ENCODE measurements at regions not wholly inside any gene's neighbourhood (a gene's known extent, or its start where the extent isn't known, plus 50 kb on each side); places are given as distances from the start of the nearest gene placed in this dataset.

DNA sequence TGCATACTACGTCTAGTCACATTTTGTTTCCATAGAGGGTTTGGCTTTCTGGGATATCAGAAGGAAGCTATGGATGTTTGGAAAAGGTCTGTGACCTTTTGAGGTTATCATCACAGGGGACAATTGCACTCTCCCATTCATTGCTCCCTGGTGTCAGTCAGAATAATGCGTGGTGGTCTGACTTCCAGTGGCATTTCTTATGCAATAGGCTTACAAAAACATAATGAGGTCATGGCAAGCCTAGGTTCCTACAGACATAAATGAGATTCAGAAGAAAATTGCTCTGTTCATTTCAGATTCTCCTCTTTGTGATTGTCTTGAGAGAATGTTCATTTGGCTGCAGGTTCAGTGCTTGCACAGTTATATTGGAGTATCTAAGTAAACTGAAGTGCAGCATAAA, 54.6 kb downstream of the ARHGAP35 start:
- CTCF ChIA-PET (ENCODE audit: unreplicated experiment), result no interaction called here
- peaks cover 61% of the 10 kb centered on the region for H3K79me2 ChIP-seq (ENCODE audit: insufficient read depth, low read depth, low read length)
- DNase-seq (ENCODE audit: low spot score), result no peak
- H3K9me3 ChIP-seq (ENCODE audit: low read length), result no peaks in the 10 kb centered on the region
- H3K4me1 ChIP-seq (ENCODE audit: insufficient read depth, low read length, poor library complexity, severe bottlenecking), result peaks cover 23% of the 10 kb centered on the region
- peaks cover 32% of the 10 kb centered on the region for H3K36me3 ChIP-seq (ENCODE audit: insufficient read depth, low read length)
- no peak overlapping the region for H3K4me3 ChIP-seq (ENCODE audit: low read depth, low read length, poor library complexity, severe bottlenecking)
- no peaks in the 10 kb centered on the region for H3K9me2 ChIP-seq (ENCODE audit: insufficient read depth, low read length)
- peaks cover 11% of the 10 kb centered on the region; the same call in 1 of the 2 replicates for H4K20me1 ChIP-seq (ENCODE audit: insufficient read depth, low read length)
- no peak overlapping the region for H3K4me2 ChIP-seq (ENCODE audit: low read length)
- POLR2A ChIA-PET, result interaction anchor here (0.6 kb wide), 1 partner anchor 1287 kb away, joined by 3 read pairs; no protein-coding TSS in a partner anchor
- intact Hi-C loops (cut with micrococcal nuclease; ENCODE audit: unreplicated experiment), result no loop called here
- BruUV-seq (replicated peaks), result no TSS peak
- no peak overlapping the region for H2AFZ ChIP-seq (ENCODE audit: low read length)
- no peak overlapping the region for H3K27ac ChIP-seq (ENCODE audit: low read depth, low read length, poor library complexity, severe bottlenecking)
- TF ChIP-seq EZH2phosphoT487 (IDR thresholded peaks at IDR 0.05; ENCODE audit: borderline replicate concordance, low read depth, low read length), result no peak
- TF ChIP-seq CTCF (conservative IDR thresholded peaks at IDR 0.05; ENCODE audit: low read length), result no peak

- Histone ChIP-seq H4K20me1 (ENCODE audit: insufficient read depth, low read length) (peaks cover 11% of the 10 kb centered on the region; the same call in 1 of the 2 replicates), H3K4me2 (ENCODE audit: low read length) (no peak overlapping the region), H3K9me2 (ENCODE audit: insufficient read depth, low read length) (no peaks in the 10 kb centered on the region), H3K4me1 (ENCODE audit: insufficient read depth, low read length, poor library complexity, severe bottlenecking) (peaks cover 23% of the 10 kb centered on the region), H3K9me3 (ENCODE audit: low read length) (no peaks in the 10 kb centered on the region), H3K4me3 (ENCODE audit: low read depth, low read length, poor library complexity, severe bottlenecking) (no peak overlapping the region), H3K27ac (ENCODE audit: low read depth, low read length, poor library complexity, severe bottlenecking) (no peak overlapping the region), H3K79me2 (ENCODE audit: insufficient read depth, low read depth, low read length) (peaks cover 48% of the 10 kb centered on the region), H3K36me3 (ENCODE audit: insufficient read depth, low read length) (peaks cover 37% of the 10 kb centered on the region), H2AFZ (ENCODE audit: low read length) (no peak overlapping the region)
- TF ChIP-seq EZH2phosphoT487 (IDR thresholded peaks at IDR 0.05; ENCODE audit: borderline replicate concordance, low read depth, low read length), result no peak
- DNase-seq (ENCODE audit: low spot score), result no peak
- CTCF ChIA-PET (ENCODE audit: unreplicated experiment), result no interaction called here
- POLR2A ChIA-PET, result no interaction called here
- BruUV-seq (replicated peaks), result no TSS peak
- intact Hi-C loops (cut with micrococcal nuclease; ENCODE audit: unreplicated experiment), result no loop called here
Measured at GRCh38 chr19:46917002-46917401, 56.2 kb downstream of the ARHGAP35 start.

- H3K4me2 ChIP-seq (ENCODE audit: low read length), result no peak overlapping the region
- H3K36me3 ChIP-seq (ENCODE audit: insufficient read depth, low read length), result peaks cover 51% of the 10 kb centered on the region
- intact Hi-C loops (cut with micrococcal nuclease; ENCODE audit: unreplicated experiment), result no loop called here
- no peak overlapping the region for H3K27ac ChIP-seq (ENCODE audit: low read depth, low read length, poor library complexity, severe bottlenecking)
- DNase-seq (ENCODE audit: low spot score), result no peak
- CTCF ChIA-PET (ENCODE audit: unreplicated experiment), result no interaction called here
- TF ChIP-seq EZH2phosphoT487 (IDR thresholded peaks at IDR 0.05; ENCODE audit: borderline replicate concordance, low read depth, low read length), result no peak
- TF ChIP-seq CTCF (conservative IDR thresholded peaks at IDR 0.05; ENCODE audit: low read length), result no peak
- peaks cover 40% of the 10 kb centered on the region; the same call in 1 of the 2 replicates for H3K79me2 ChIP-seq (ENCODE audit: insufficient read depth, low read depth, low read length)
- no peak overlapping the region for H3K4me3 ChIP-seq (ENCODE audit: low read depth, low read length, poor library complexity, severe bottlenecking)
- POLR2A ChIA-PET, result interaction anchor here (0.6 to 1.3 kb wide), 3 partner anchors 23 to 115 kb away, joined by 3 to 4 read pairs (median 3); no protein-coding TSS in a partner anchor
- H2AFZ ChIP-seq (ENCODE audit: low read length), result no peak overlapping the region
- peaks cover 11% of the 10 kb centered on the region for H3K4me1 ChIP-seq (ENCODE audit: insufficient read depth, low read length, poor library complexity, severe bottlenecking)
- BruUV-seq (replicated peaks), result no TSS peak
- no peaks in the 10 kb centered on the region for H3K9me2 ChIP-seq (ENCODE audit: insufficient read depth, low read length)
- no peaks in the 10 kb centered on the region for H3K9me3 ChIP-seq (ENCODE audit: low read length)
- H4K20me1 ChIP-seq (ENCODE audit: insufficient read depth, low read length), result peaks cover 15% of the 10 kb centered on the region
Measured at GRCh38 chr19:46919324-46919723, 58.5 kb downstream of the ARHGAP35 start.

All from OCI-LY7 (cell line).